H54 (cell line): ENCODE measurements at regions not wholly inside any gene's neighbourhood (a gene's known extent, or its start where the extent isn't known, plus 50 kb on each side); places are given as distances from the start of the nearest gene placed in this dataset.

ENCODE experiments used
- DNase-seq: peaks from one replicate; pipeline ENCODE4 v3.0.0; 2011; ENCODE audit warnings: low spot score, mixed read lengths; ENCODE audit not compliant: insufficient read length
- FAIRE-seq: peaks from 3 replicates; lab custom pipeline; 2011; peaks lifted over from hg19 to GRCh38; lab: Jason Lieb, UNC
- POLR2A ChIP-seq: IDR thresholded peaks from 2 replicates; pipeline ENCODE4 v1.6.1; 2011; ENCODE audit warnings: low read depth, mild to moderate bottlenecking, low read length

DNA sequence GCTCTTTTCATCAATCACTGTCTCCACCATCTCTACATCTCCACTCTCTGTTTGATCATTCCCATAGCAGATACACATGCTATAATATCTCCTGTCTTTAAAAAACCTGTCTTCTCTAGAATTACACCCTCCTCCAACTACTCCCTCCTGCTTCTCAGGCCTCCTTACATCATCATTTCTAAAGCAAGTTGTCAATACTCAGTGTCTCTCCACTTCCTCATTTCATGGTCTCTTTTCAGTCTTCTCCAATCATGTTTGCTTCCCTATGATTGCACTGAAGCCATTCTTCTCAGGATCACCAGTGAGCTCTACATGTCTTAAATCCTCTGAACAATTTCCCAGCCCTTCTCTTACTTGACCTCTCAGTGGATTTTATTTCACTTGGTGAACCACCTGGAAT is 87.0 kb upstream of the ZNF280D start:
- no peak for FAIRE-seq
- TF ChIP-seq POLR2A, result no peak
- no peak for DNase-seq

DNA sequence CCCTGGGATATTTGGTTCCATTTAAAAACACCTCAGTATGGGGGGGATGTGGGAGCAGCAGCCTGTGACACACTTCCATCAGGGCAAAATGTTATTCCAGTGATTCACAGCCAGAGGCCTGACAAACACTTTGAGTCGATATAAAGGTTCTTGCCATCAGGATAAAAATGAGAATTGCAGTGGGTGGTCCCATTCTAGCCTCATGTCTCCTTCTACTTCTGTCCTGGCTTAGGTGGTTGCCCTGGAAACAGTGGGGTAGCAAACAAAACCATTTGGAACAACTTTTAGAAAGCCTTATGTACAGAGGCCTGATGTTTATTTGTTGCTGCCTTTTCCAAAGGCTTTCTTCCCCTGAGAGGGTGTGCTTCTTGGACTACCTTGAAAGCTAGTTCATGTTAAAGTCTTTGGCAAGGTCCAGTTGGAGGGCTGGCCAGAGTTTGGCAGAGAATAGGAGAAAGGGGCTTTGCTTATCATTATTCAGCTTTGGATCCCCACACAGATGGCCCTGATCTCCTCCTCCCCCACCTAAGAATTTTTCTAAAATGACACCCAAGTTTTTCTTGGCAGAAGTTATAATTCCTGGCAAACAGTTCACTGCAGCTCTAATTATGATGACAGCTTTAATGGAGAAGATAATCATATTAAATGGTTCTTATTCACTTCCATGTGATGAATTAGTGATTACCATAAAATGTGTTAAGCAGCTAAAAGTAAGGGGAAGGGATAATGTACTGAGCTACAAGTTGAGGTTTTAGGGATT is 84.2 kb upstream of the ZNF280D start:
- TF ChIP-seq POLR2A, result no peak
- no peak for DNase-seq
- no peak for FAIRE-seq

DNA sequence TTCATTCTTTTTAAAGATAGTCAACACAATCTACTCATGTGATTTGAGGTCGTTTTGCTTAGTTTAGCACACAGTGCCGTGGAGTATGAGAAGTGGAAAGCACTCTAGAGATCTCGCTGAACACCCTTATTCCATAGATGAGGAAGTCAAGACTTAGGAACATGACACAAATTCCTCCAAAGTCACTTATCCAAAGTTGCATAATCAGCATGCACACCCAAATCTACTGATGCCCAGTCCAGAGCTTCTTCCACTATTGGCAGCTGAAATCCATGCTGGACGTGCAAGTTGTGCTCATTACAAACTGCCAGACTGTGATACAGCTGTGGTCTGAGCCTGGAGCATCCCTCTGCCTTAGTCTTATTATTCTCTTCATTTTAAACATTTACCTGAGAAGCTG is 83.5 kb upstream of the ZNF280D start:
- no peak for DNase-seq
- no peak for FAIRE-seq
- no peak for TF ChIP-seq POLR2A

DNA sequence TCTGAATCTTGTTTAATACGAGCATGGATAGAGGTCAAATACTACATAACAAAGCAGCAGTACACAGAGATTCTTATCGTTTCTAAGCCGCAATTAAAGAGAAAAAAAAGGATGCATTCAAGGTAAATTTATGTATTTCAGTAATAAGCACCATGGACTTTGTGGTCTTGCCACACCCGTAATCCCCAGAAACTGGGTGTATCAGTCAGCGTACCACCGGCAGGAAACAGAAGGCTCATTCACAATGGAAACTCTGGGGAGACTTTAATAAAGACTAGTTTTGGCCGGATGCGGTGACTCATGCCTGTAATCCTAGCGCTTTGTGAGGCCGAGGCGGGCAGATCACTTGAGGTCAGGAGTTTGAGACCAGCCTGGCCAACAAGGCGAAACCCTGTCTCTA is 81.9 kb upstream of the ZNF280D start:
- DNase-seq (no peak), FAIRE-seq (no peak)
- no peak for TF ChIP-seq POLR2A

DNA sequence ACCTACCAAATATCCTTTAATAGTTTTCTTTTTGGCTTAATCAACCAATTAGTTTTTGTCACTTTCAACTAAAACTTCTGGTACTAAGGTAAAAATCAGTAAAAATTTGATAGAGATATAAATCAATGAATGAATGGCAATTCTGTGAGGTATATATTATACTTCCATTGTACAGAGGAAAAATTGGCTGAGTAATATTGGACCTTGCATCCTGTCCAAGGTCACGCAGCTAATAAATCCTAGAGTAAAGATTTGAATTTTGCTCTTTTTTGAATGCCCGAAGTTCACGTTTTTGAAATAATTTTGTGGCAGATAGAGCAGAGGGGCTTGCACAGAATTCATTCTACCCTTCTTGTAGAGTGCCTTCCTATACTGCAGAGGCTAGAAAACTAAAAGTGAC is 81.1 kb upstream of the ZNF280D start:
- no peak for TF ChIP-seq POLR2A
- no peak for DNase-seq

DNA sequence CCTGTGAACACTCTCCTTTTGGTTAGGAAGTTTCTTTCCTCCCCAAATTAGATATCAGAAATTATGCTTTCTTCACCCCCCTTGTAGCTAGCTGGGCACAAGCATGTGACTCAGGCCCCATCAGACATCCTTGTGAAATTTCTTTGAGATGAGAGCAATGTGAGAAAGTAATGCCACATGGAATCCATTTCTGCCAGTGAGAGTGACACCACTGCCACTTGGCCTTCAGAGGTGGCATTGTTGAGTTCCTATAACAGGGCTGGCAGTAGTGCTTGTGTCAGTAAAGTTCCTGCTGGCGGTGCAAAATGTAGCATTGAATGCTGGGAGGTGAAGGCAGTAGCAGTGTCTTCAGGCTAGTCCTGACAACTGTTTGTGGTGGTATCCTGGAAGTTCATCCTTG is 80.7 kb upstream of the ZNF280D start:
- DNase-seq, result no peak
- TF ChIP-seq POLR2A, result no peak
- FAIRE-seq, result no peak

More for the DNA sequence above, 81.1 kb upstream of the ZNF280D start:
- no peak for FAIRE-seq

DNA sequence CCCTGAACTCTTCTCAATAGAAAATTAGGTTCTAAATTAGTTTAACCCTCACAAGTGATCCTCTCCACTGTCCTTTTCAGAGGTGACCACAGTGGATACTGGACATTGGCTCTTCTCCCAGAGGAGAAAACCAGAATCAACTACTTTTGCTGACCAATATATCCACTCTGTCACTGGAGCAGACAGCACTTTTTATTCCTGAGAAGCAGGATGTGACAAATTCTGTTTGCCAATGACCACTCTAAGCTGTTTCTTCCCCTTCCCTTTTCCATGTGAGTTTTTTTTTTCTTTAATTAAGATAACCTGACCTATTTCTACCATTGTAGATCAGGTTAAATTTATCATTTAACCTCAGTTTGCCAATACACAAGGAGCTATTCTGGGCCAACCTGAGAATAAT is 79.7 kb upstream of the ZNF280D start:
- FAIRE-seq, result no peak
- TF ChIP-seq POLR2A, result no peak
- no peak for DNase-seq

DNA sequence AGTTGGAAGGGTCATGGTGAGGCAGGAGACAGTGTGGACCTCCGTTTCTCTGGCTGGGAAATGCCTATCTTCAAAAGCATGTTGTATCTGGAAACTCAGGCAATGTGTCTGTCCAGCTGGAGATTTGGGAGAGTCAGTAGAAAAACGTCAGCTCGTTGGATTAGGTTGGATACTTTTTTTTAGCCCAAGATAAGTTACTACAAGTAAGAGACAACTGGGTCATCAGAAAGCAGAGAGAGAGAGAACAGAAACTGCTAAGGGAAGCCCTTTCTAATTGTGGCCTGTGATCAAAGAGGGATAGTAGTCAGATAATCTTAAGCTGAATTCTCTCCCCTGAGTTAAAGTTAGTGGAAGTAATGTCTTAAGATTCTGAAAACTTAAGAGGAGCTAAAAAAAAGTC is 78.9 kb upstream of the ZNF280D start:
- DNase-seq (no peak), FAIRE-seq (no peak)
- no peak for TF ChIP-seq POLR2A

DNA sequence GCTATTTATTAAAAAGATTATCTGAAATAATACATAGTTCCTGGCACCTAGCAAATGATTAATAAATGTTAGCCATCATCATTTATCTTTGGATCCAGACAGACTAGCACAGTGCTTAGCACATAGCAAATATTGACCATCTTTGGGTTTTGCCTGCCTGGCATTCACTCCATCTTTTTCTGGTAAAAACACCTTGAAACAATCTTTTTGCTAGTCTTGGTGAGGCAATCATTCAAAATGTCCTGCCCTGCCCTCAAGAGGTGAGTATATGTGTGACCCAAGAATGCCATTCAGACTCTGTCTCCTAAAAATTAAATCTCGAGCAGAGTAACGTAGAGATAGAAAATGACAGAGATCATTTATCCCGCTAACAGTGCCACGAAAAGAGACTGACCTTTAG is 78.3 kb upstream of the ZNF280D start:
- DNase-seq, result no peak
- FAIRE-seq, result no peak
- no peak for TF ChIP-seq POLR2A

DNA sequence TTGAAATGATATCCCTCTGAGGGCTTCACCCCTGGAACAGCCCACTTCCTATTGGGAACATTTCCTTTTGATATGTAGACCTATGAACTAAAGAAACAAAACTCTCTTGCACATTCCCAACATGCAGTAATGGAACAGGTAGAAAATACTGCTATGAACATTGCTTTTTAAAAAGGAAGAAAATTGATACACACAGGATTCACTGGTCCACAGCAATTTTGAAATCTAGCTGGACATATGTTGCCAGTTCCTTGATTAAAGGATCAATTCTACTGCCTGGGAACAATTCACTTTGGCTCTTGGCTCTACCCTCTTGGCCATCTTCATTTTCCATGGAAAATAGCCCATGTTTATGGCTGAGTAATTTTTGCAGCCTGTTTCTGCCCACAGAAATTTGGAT is 74.9 kb upstream of the ZNF280D start:
- no peak for TF ChIP-seq POLR2A
- no peak for FAIRE-seq
- DNase-seq, result no peak

DNA sequence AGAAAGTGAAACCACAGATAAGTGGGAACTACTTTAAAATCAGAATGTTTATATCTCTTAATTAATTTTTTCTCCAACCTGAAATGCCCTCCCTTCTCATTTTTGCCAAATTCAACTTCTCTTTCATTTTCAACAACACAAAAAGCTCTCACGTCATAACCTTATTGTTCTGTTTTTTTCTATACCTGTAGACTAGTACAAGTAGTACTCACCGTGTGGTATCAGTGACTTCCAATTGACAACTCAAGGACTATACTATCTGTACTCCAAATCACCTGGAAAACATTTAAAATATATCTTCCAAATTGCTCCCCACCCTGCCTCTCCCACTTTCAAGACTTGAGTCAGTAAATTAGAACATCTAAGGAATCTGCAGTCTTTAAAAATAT is 72.8 kb upstream of the ZNF280D start:
- FAIRE-seq (no peak), DNase-seq (no peak)
- no peak for TF ChIP-seq POLR2A

DNA sequence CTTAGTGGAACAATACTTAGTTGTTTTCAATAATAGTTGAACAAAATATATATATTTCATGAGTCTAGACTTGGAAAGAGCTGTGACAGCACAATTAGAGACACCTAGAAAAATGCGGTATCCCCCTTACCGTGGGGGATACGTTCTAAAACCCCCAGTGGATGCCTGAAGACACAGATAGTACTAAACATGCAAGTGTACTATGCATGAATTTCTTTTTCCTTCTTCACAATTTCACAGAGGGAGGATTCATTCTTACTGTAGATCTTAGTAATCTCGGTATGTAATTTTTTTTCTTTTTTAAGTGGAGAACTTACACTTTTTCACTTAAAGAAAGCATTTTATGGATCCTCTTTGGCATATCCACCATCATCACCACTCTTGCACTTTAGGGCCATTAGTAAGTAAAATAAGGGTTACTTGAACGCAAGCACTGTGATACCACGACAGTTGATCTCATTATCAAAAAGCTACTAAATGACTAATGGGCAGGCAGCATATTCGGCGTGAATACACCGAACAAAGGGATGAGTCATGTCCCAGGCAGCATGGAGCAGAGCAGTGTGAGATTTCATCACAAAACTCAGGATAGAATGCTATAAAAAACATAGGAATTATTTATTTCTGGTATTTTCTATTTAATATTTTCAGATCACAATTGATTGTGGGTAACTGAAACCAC is 72.3 kb upstream of the ZNF280D start:
- TF ChIP-seq POLR2A, result no peak
- DNase-seq (peak; percentile 28), FAIRE-seq (peak; percentile 90)

DNA sequence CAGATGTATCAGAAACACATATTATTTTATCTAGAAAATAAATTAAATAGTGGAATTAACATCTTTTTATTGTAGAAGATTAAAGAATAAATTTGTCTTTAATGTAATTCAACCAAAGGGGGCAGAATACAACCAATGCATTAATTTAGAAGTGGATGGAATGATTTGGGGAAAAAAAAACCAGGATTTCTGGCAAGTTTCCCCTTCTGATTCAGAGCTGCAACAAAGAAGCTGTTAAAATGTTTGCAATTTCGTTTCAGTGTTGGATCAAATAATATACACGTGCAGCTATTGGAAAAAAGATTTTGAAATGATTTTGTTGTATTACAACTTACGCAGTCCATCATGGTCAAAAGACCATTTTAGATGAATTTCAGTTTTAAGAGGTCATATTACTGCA is 71.6 kb upstream of the ZNF280D start:
- FAIRE-seq, result no peak
- TF ChIP-seq POLR2A, result no peak
- no peak for DNase-seq

DNA sequence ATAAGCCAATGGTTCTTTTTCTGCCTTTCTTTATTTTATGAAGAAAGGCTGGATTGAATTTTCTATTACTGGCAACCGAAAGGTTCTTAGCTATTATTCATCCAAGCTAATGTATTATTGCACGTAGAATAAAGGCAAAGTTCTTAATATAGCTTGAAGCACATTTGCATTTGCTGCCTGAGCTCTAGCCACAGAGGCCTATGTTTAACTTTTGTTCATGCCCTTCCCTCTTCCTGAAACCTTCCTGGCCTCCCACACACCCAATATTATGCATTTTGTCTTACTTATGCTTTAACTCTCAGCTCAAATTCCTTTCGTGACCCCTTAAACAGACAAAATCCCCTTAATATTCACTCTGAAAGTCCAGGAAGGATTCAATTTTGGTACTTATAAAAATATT is 71.0 kb upstream of the ZNF280D start:
- TF ChIP-seq POLR2A, result no peak
- no peak for FAIRE-seq
- DNase-seq, result no peak

DNA sequence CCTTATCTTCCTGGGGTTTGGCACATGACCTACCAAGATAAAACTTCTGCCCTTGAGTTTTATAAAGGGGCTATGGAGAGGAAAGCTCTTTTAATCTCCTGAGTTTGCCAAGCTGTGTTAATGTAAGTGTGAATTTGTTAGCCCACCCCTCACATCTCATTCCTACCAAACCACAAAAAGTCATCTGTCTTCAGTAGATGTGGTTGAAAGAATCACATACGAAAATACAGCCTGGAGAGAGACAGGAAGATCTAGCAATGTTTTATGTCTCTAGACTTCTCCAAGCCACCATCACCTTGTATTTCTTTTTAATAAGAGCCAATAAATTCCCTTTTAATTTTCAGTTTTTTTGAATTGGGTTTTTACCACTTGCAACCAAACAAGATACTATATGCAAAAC is 68.9 kb upstream of the ZNF280D start:
- no peak for DNase-seq
- FAIRE-seq, result no peak
- no peak for TF ChIP-seq POLR2A
